ENCODE measurements at regions not wholly inside any gene's neighbourhood (a gene's known extent, or its start where the extent isn't known, plus 50 kb on each side); places are given as distances from the start of the nearest gene placed in this dataset.

- TF ChIP-seq POLR2A (IDR thresholded peaks at IDR 0.05) = no peak
- TF ChIP-seq CTCF (IDR thresholded peaks at IDR 0.05) = no peak
- intact Hi-C loops (cut with DNase I) = no loop called here
- H3K27me3 ChIP-seq = no peaks in the 10 kb centered on the region
- H3K36me3 ChIP-seq = no peaks in the 10 kb centered on the region
- H3K4me3 ChIP-seq = no peak overlapping the region
- no peak overlapping the region for H3K27ac ChIP-seq
- no peaks in the 10 kb centered on the region for H3K9me3 ChIP-seq
- H3K4me1 ChIP-seq = peaks cover 3 to 23% (median 4%) of the 10 kb centered on the region in 3 donors
- no peak for DNase-seq
- WGBS, 2 donors = 86 to 100% methylated on average over 1 of the region's 1 CpG
These were observed 271.1 kb downstream of the SAMD5 start for GRCh38 chr6:147779624-147780023.

- H3K27ac ChIP-seq = no peak overlapping the region
- H3K4me3 ChIP-seq = no peak overlapping the region
- H3K36me3 ChIP-seq = no peaks in the 10 kb centered on the region
- H3K27me3 ChIP-seq = no peaks in the 10 kb centered on the region
- TF ChIP-seq POLR2A (IDR thresholded peaks at IDR 0.05) (no peak), CTCF (IDR thresholded peaks at IDR 0.05) (peak in 1 of 6 experiments; percentile 9)
- no peak for DNase-seq
- 30 to 33% methylated on average over 3 of the region's 3 CpGs for WGBS, 2 donors
- peaks cover 3 to 23% (median 4%) of the 10 kb centered on the region in 3 donors for H3K4me1 ChIP-seq
- intact Hi-C loops (cut with DNase I) = no loop called here
- no peaks in the 10 kb centered on the region for H3K9me3 ChIP-seq
These were observed 273.8 kb downstream of the SAMD5 start for GRCh38 chr6:147782302-147782701.

GRCh38 chr6:147784371-147784770, 275.9 kb downstream of the SAMD5 start:
- DNase-seq = no peak
- peaks cover 3 to 23% (median 4%) of the 10 kb centered on the region in 3 donors for H3K4me1 ChIP-seq
- H3K36me3 ChIP-seq = no peaks in the 10 kb centered on the region
- no peak overlapping the region for H3K27ac ChIP-seq
- H3K4me3 ChIP-seq = no peak overlapping the region
- no peaks in the 10 kb centered on the region for H3K27me3 ChIP-seq
- no peaks in the 10 kb centered on the region for H3K9me3 ChIP-seq
- no peak for TF ChIP-seq POLR2A (IDR thresholded peaks at IDR 0.05)
- TF ChIP-seq CTCF (IDR thresholded peaks at IDR 0.05) = no peak
- intact Hi-C loops (cut with DNase I) = no loop called here
- WGBS, 2 donors = 92 to 97% methylated on average over 2 of the region's 2 CpGs

GRCh38 chr6:147787417-147787816, 278.9 kb downstream of the SAMD5 start:
- no peaks in the 10 kb centered on the region for H3K9me3 ChIP-seq
- H3K4me1 ChIP-seq = peaks cover 0 to 7% (median 0%) of the 10 kb centered on the region in 3 donors
- intact Hi-C loops (cut with DNase I) = no loop called here
- no peaks in the 10 kb centered on the region for H3K27me3 ChIP-seq
- no peaks in the 10 kb centered on the region for H3K36me3 ChIP-seq
- no peak for DNase-seq
- H3K4me3 ChIP-seq = no peak overlapping the region
- WGBS, 2 donors = 74 to 78% methylated on average over 2 of the region's 2 CpGs
- no peak overlapping the region for H3K27ac ChIP-seq
- TF ChIP-seq CTCF (IDR thresholded peaks at IDR 0.05) (peak in 1 of 6 experiments; percentile 11), POLR2A (IDR thresholded peaks at IDR 0.05) (no peak)

GRCh38 chr6:147789430-147789947, 281.0 kb downstream of the SAMD5 start:
- TF ChIP-seq CTCF (IDR thresholded peaks at IDR 0.05) = no peak
- Histone ChIP-seq H3K4me1 (no peaks in the 10 kb centered on the region), H3K4me3 (no peak overlapping the region), H3K27me3 (no peaks in the 10 kb centered on the region), H3K36me3 (no peaks in the 10 kb centered on the region), H3K27ac (no peak overlapping the region), H3K9me3 (no peaks in the 10 kb centered on the region)
- WGBS, 2 donors = 73 to 75% methylated on average over 4 of the region's 4 CpGs
- DNase-seq = no peak
- intact Hi-C loops (cut with DNase I) = no loop called here

Data from esophagus squamous epithelium (tissue), 5 donors.